ENCODE measurements at regions not wholly inside any gene's neighbourhood (a gene's known extent, or its start where the extent isn't known, plus 50 kb on each side); places are given as distances from the start of the nearest gene placed in this dataset.

DNA sequence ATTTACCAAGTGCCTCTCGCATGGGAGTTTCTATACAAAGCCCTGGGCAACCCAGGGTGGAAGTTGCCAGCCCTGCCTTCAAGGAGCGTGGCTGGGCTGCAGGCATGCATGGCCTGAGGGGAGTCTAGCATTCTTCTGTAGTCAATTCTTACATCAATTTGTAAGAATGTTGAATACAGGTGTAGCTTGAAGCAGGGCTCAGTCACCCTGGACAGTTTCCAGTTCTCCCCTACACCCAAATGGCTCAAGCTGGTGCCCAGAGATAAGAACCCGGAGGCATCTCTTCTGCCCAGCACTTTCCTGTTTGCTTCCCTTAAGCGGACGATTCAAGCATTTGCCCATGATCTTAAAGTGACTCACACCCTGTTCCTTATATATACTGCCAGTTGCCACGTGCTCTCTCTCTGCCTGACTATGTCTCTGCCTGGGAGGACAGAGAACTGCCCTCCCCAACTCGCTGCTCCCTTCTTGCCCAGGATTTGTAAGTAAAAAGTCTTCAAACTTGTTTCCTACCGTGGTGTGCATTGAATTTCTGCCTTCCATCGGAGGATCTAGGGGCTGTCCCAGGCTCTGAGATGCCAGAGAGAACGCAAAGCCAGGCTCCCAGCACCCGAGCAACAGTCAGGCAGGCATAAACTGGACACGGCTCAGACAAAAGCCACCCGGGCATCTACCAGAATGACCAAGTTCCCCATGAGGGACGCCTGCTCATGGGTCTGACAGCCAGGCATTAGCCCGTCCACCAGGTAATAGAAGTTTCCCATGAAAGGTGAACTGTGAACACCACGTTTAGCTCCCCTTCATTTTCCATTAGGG, 50.9 kb upstream of the AJAP1 start:
- DNase-seq (ENCODE audit: low spot score), result no peak
- H3K27ac ChIP-seq, result no peak overlapping the region

More for the DNA sequence above, 50.9 kb upstream of the AJAP1 start:
- ATAC-seq (ENCODE audit: insufficient number of reproducible peaks, low FRiP score, low read depth), result no peak
- H3K36me3 ChIP-seq, result no peaks in the 10 kb centered on the region
- TF ChIP-seq, protein P1, sequence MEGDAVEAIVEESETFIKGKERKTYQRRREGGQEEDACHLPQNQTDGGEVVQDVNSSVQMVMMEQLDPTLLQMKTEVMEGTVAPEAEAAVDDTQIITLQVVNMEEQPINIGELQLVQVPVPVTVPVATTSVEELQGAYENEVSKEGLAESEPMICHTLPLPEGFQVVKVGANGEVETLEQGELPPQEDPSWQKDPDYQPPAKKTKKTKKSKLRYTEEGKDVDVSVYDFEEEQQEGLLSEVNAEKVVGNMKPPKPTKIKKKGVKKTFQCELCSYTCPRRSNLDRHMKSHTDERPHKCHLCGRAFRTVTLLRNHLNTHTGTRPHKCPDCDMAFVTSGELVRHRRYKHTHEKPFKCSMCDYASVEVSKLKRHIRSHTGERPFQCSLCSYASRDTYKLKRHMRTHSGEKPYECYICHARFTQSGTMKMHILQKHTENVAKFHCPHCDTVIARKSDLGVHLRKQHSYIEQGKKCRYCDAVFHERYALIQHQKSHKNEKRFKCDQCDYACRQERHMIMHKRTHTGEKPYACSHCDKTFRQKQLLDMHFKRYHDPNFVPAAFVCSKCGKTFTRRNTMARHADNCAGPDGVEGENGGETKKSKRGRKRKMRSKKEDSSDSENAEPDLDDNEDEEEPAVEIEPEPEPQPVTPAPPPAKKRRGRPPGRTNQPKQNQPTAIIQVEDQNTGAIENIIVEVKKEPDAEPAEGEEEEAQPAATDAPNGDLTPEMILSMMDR (IDR thresholded peaks at IDR 0.05), result no peak
- no peaks in the 10 kb centered on the region for H3K27me3 ChIP-seq (replicated peaks; ENCODE audit: insufficient read depth)
- no peaks in the 10 kb centered on the region for H3K9me3 ChIP-seq
- H3K4me3 ChIP-seq, result no peak overlapping the region
- H3K4me1 ChIP-seq (ENCODE audit: control insufficient read depth in 1 of 2, low read depth in 2 of 2), result no peaks in the 10 kb centered on the region
